DMS53 (cell line): ENCODE measurements at regions not wholly inside any gene's neighbourhood (a gene's known extent, or its start where the extent isn't known, plus 50 kb on each side); places are given as distances from the start of the nearest gene placed in this dataset.

ENCODE experiments used
- DNase-seq: peaks from one replicate; lab custom pipeline; 2025; lab: John Stamatoyannopoulos, UW

- DNase-seq, result no peak
Measured at GRCh38 chr4:146577111-146577510, 55.4 kb upstream of the SLC10A7 start.

GRCh38 chr4:146582864-146583263 lies 55.8 kb upstream of the POU4F2 start:
- DNase-seq, result peak; percentile 59

GRCh38 chr4:146585761-146586333 lies 52.8 kb upstream of the POU4F2 start:
- no peak for DNase-seq
